Liver (tissue), 8 donors: ENCODE measurements at regions not wholly inside any gene's neighbourhood (a gene's known extent, or its start where the extent isn't known, plus 50 kb on each side); places are given as distances from the start of the nearest gene placed in this dataset.

Experiments used
- DNase-seq: peaks from one replicate; pipeline ENCODE4 v3.0.0-alpha.2; 2017; ENCODE audit warnings: low spot score
- H3K27ac ChIP-seq, 2 donors: one replicate each; pipeline ENCODE4 v1.7.0; 2013; ENCODE audit warnings: inconsistent platforms in 2 of 2, low read length in 2 of 2, control low read depth in 1 of 2, low read depth in 1 of 2, mild to moderate bottlenecking in 1 of 2
- H3K27me3 ChIP-seq, 4 donors: one replicate each; pipeline versions ENCODE4 v1.6.1 to v1.7.0; 2013; ENCODE audit warnings: low read length in 3 of 4, inconsistent platforms in 1 of 4, mild to moderate bottlenecking in 1 of 4, moderate library complexity in 1 of 4; ENCODE audit not compliant: control insufficient read depth in 4 of 4, insufficient read depth in 4 of 4
- H3K36me3 ChIP-seq, 4 donors: one replicate each; pipeline versions ENCODE4 v1.6.1 to v1.7.0; 2013; ENCODE audit warnings: low read length in 3 of 4, mild to moderate bottlenecking in 3 of 4, low read depth in 1 of 4, moderate library complexity in 1 of 4; ENCODE audit not compliant: control insufficient read depth in 4 of 4, insufficient read depth in 3 of 4
- H3K4me1 ChIP-seq, 4 donors: one replicate each; pipeline versions ENCODE4 v1.6.1 to v1.7.0; 2013; ENCODE audit warnings: low read length in 3 of 4, mild to moderate bottlenecking in 3 of 4, moderate library complexity in 1 of 4; ENCODE audit not compliant: control insufficient read depth in 4 of 4, insufficient read depth in 4 of 4
- H3K4me3 ChIP-seq, 3 donors: one replicate each; pipeline versions ENCODE4 v1.6.1 to v1.7.0; 2013; ENCODE audit warnings: low read length in 3 of 3, control low read depth in 1 of 3, low read depth in 1 of 3, mild to moderate bottlenecking in 1 of 3
- H3K9ac ChIP-seq, 2 donors: one replicate each; pipeline ENCODE4 v1.7.0; 2013; ENCODE audit warnings: low read length in 2 of 2, mild to moderate bottlenecking in 2 of 2, moderate library complexity in 2 of 2, control low read depth in 1 of 2, low read depth in 1 of 2
- H3K9me3 ChIP-seq, 4 donors: one replicate each; pipeline versions ENCODE4 v1.6.1 to v1.7.0; 2013; ENCODE audit warnings: low read length in 3 of 4; ENCODE audit not compliant: control insufficient read depth in 4 of 4
- ATF3 ChIP-seq: IDR thresholded peaks from 2 replicates; pipeline ENCODE4 v1.6.1; 2016; ENCODE audit warnings: antibody characterized with exemption
- EGR1 ChIP-seq, 2 donors: IDR thresholded peaks; 2 replicates each; pipeline ENCODE4 v1.6.1; 2016 to 2018; ENCODE audit warnings: antibody characterized with exemption in 2 of 2, low read depth in 2 of 2
- FOXA1 ChIP-seq: IDR thresholded peaks from 2 replicates; pipeline ENCODE4 v1.6.1; 2016; ENCODE audit warnings: antibody characterized with exemption
- FOXA2 ChIP-seq: IDR thresholded peaks from 2 replicates; pipeline ENCODE4 v1.6.1; 2016; ENCODE audit warnings: antibody characterized with exemption
- GABPA ChIP-seq, 2 donors: IDR thresholded peaks in 1 of 2; conservative IDR thresholded peaks in 1 of 2; 2 replicates each; pipeline ENCODE4 v1.6.1; 2016; ENCODE audit warnings: antibody characterized with exemption in 2 of 2, mild to moderate bottlenecking in 1 of 2, moderate library complexity in 1 of 2
- HNF4A ChIP-seq, 2 donors: conservative IDR thresholded peaks; 2 replicates each; pipeline ENCODE4 v1.6.1; 2016; ENCODE audit warnings: antibody characterized with exemption in 2 of 2, mild to moderate bottlenecking in 2 of 2
- HNF4G ChIP-seq: IDR thresholded peaks from 2 replicates; pipeline ENCODE4 v1.6.1; 2016; ENCODE audit warnings: antibody characterized with exemption
- JUND ChIP-seq, 2 donors: IDR thresholded peaks; 2 replicates each; pipeline ENCODE4 v1.6.1; 2016; ENCODE audit warnings: antibody characterized with exemption in 2 of 2
- MAX ChIP-seq: IDR thresholded peaks from 2 replicates; pipeline ENCODE4 v1.6.1; 2016; ENCODE audit warnings: antibody characterized with exemption
- NR2F2 ChIP-seq: IDR thresholded peaks from 2 replicates; pipeline ENCODE4 v1.6.1; 2016; ENCODE audit warnings: antibody characterized with exemption
- RAD21 ChIP-seq, 2 donors: IDR thresholded peaks; 2 replicates each; pipeline ENCODE4 v1.6.1; 2016; ENCODE audit warnings: antibody characterized with exemption in 2 of 2, mild to moderate bottlenecking in 2 of 2
- REST ChIP-seq: IDR thresholded peaks from 2 replicates; pipeline ENCODE4 v1.6.1; 2016; ENCODE audit warnings: antibody characterized with exemption, mild to moderate bottlenecking
- RXRA ChIP-seq, 2 donors: IDR thresholded peaks; 2 replicates each; pipeline ENCODE4 v1.6.1; 2017 to 2018; ENCODE audit warnings: antibody characterized with exemption in 2 of 2, mild to moderate bottlenecking in 1 of 2
- SP1 ChIP-seq: IDR thresholded peaks from 2 replicates; pipeline ENCODE4 v1.6.1; 2018; ENCODE audit warnings: antibody characterized with exemption, mild to moderate bottlenecking
- TAF1 ChIP-seq: conservative IDR thresholded peaks from 2 replicates; pipeline ENCODE4 v1.6.1; 2016; ENCODE audit warnings: antibody characterized with exemption, mild to moderate bottlenecking
- YY1 ChIP-seq: IDR thresholded peaks from 2 replicates; pipeline ENCODE4 v1.6.1; 2016; ENCODE audit warnings: antibody characterized with exemption, mild to moderate bottlenecking
- ZBTB33 ChIP-seq: IDR thresholded peaks from 2 replicates; pipeline ENCODE4 v1.6.1; 2016; ENCODE audit warnings: antibody characterized with exemption
- WGBS: extraction: QIAGEN DNeasy Blood & Tissue Kit; methylation state at CpG from one replicate; pipeline ENCODE4 v1.1.7; 2013; 5-methylcytosine and 5-hydroxymethylcytosine counted together
- TF ChIP-seq, protein P1 (sequence below): fragments of 150-350 bp; IDR thresholded peaks from 2 replicates; pipeline ENCODE4 v1.5.1; 2017; ENCODE audit warnings: improper control_type of control experiment, low read depth, low read length; ENCODE audit not compliant: missing input control
- donor health status: healthy.
- donor health status: healthy.
- donor health status: healthy.
- donor health status: healthy.
- donor health status: healthy.

DNA sequence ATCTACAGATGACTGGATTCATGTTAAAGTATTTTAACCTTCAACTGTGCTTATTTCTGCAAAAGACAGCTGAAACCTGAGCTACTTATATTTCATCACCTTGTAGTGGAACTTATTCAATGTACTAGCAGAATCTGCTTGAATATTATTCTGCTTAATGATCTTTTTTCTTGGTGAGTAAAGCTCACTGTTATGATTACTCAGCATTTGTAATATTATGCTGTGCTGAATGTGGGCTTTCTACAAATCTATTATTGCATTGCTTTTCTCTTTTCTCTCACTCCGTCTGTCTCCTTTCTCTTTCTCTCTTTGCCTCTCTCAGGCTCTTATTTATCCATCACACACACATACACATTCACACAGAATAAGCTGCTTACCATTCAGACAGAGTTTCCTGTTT, 98.7 kb upstream of the TMEM196 start:
- Histone ChIP-seq H3K4me1 (no peaks in the 10 kb centered on the region), H3K9ac (no peak overlapping the region), H3K9me3 (no peaks in the 10 kb centered on the region), H3K4me3 (no peak overlapping the region), H3K27me3 (no peaks in the 10 kb centered on the region), H3K36me3 (no peaks in the 10 kb centered on the region), H3K27ac (no peak overlapping the region)
- TF ChIP-seq JUND (IDR thresholded peaks at IDR 0.05) (no peak), GABPA (IDR thresholded peaks at IDR 0.05 in 1 of 2, conservative IDR thresholded peaks at IDR 0.05 in 1 of 2) (no peak), TAF1 (no peak), MAX (no peak), ATF3 (no peak), RXRA (IDR thresholded peaks at IDR 0.05) (no peak)
- TF ChIP-seq, protein P1, sequence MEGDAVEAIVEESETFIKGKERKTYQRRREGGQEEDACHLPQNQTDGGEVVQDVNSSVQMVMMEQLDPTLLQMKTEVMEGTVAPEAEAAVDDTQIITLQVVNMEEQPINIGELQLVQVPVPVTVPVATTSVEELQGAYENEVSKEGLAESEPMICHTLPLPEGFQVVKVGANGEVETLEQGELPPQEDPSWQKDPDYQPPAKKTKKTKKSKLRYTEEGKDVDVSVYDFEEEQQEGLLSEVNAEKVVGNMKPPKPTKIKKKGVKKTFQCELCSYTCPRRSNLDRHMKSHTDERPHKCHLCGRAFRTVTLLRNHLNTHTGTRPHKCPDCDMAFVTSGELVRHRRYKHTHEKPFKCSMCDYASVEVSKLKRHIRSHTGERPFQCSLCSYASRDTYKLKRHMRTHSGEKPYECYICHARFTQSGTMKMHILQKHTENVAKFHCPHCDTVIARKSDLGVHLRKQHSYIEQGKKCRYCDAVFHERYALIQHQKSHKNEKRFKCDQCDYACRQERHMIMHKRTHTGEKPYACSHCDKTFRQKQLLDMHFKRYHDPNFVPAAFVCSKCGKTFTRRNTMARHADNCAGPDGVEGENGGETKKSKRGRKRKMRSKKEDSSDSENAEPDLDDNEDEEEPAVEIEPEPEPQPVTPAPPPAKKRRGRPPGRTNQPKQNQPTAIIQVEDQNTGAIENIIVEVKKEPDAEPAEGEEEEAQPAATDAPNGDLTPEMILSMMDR, result no peak
- no peak for DNase-seq
- 63% methylated on average over 1 of the region's 1 CpG for WGBS

DNA sequence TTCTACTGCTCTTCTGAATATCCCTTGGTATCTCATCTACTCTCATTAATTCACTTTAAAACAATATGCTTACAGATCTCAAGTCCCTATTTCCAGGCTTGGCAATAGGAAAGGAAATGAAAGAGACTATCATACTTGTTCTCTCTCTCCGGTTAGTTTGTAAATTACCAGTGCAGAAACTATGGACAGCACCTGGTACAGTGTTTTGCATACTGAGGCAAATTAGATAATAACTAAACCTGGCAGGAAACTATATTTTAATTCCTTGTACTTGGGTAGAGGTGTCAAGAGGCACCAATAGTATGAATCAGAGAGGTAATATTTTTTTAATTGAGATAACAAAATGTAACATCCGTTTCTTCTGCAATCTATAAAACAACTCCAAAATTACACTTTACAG, 97.7 kb upstream of the TMEM196 start:
- no peaks in the 10 kb centered on the region for H3K9me3 ChIP-seq
- no peaks in the 10 kb centered on the region for H3K4me1 ChIP-seq
- 84% methylated on average over 2 of the region's 2 CpGs for WGBS
- no peaks in the 10 kb centered on the region for H3K27me3 ChIP-seq
- DNase-seq, result no peak
- TF ChIP-seq RXRA (IDR thresholded peaks at IDR 0.05) (no peak), SP1 (no peak), REST (no peak), RAD21 (IDR thresholded peaks at IDR 0.05) (no peak), GABPA (IDR thresholded peaks at IDR 0.05 in 1 of 2, conservative IDR thresholded peaks at IDR 0.05 in 1 of 2) (no peak), JUND (IDR thresholded peaks at IDR 0.05) (no peak), HNF4A (conservative IDR thresholded peaks at IDR 0.05) (no peak), EGR1 (IDR thresholded peaks at IDR 0.05; ENCODE audit: low read depth in 2 of 2) (no peak), NR2F2 (no peak), FOXA2 (no peak), YY1 (no peak), ZBTB33 (no peak), TAF1 (no peak), MAX (no peak), FOXA1 (no peak), ATF3 (no peak), HNF4G (no peak)
- TF ChIP-seq, protein P1, result no peak
- no peak overlapping the region for H3K27ac ChIP-seq
- H3K9ac ChIP-seq, result no peak overlapping the region
- H3K4me3 ChIP-seq, result no peak overlapping the region
- H3K36me3 ChIP-seq, result no peaks in the 10 kb centered on the region
